Ovary (tissue), 7 donors: ENCODE measurements at regions not wholly inside any gene's neighbourhood (a gene's known extent, or its start where the extent isn't known, plus 50 kb on each side); places are given as distances from the start of the nearest gene placed in this dataset.

ENCODE experiments used
- DNase-seq, 5 donors: peaks; one replicate each; pipeline ENCODE4 v3.0.0-alpha.2; 2019 to 2020
- H3K27ac ChIP-seq, 2 donors: fragments of 200-600 bp; one replicate each; pipeline versions ENCODE4 v1.5.1 to v1.8.0; 2019 to 2022
- H3K27me3 ChIP-seq: fragments of 200-600 bp; one replicate; pipeline ENCODE4 v1.8.0; 2022
- H3K36me3 ChIP-seq: fragments of 200-600 bp; sonication (generic); one replicate; pipeline ENCODE4 v1.5.1; 2019
- H3K4me1 ChIP-seq: one replicate; pipeline ENCODE4 v1.8.1; 2013; ENCODE audit warnings: mild to moderate bottlenecking, moderate library complexity; ENCODE audit not compliant: insufficient read depth
- H3K4me3 ChIP-seq: fragments of 200-600 bp; sonication (generic); one replicate; pipeline ENCODE4 v1.5.1; 2017
- H3K9me3 ChIP-seq, 2 donors: fragments of 200-600 bp in 1 of 2; sonication (generic) in 1 of 2; one replicate each; pipeline versions ENCODE4 v1.5.1 to v1.8.1; 2013 to 2019; ENCODE audit warnings: mild to moderate bottlenecking in 1 of 2, moderate library complexity in 1 of 2
- EP300 ChIP-seq: sonication (generic); formaldehyde crosslinking; IDR thresholded peaks from one replicate; pipeline ENCODE4 v1.6.1; 2017; ENCODE audit warnings: antibody characterized with exemption
- POLR2A ChIP-seq: fragments of 450-650 bp; IDR thresholded peaks from one replicate; pipeline ENCODE4 v1.6.1; 2017; ENCODE audit warnings: antibody characterized with exemption, mild to moderate bottlenecking, moderate library complexity
- WGBS, 3 donors: extraction: QIAGEN DNeasy Blood & Tissue Kit in 1 of 3; methylation state at CpG; one replicate each; pipeline versions ENCODE4 v1.1.5 to v1.1.7; 2013 to 2017; 5-methylcytosine and 5-hydroxymethylcytosine counted together
- intact Hi-C, 4 donors: fragments of 100-400 bp; cut with DNase I; formaldehyde crosslinking; loops; one replicate each; pipeline versions ENCODE4 v1.11.0 to v1.15.1; 2022 to 2023
- TF ChIP-seq, protein P1 (sequence below), 3 donors: fragments of 450-650 bp in 2 of 3; fragments of 200-600 bp in 1 of 3; IDR thresholded peaks; one replicate each; pipeline versions ENCODE4 v1.5.1 to v1.8.0; 2016 to 2022; ENCODE audit warnings: antibody characterized with exemption in 3 of 3, mild to moderate bottlenecking in 1 of 3
- donor health status: DM: no; HTN: no; CAD: no; lungs with moderate emphysema.
- donor health status: DM: no; HTN: no; CAD: no.
- donor health status: Bipolar disorder and iron deficiency.
- donor health status: DM: no; HTN: no; CAD: no.
- donor health status: DM: yes; HTN: yes; CAD: no.

DNA sequence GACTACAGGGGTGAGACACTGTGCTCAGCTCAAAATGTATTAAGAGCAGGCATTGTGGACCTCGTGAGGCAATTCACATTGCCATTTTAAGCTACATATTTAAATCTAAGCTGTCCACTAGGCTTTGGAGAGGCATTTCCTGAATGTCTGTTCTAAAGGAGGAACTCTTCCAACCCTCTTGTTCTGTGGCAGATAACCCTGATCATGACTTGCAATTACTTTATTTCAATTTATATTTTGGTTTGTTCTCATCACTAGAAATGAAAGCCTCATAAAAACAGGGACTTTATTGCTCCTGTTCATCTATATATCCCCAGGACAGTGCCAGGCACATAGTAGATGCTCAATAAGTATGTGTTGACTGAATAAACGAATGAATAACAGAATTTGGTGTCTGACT is 84.0 kb upstream of the SALL4 start:
- Histone ChIP-seq H3K27me3 (no peaks in the 10 kb centered on the region), H3K4me1 (no peaks in the 10 kb centered on the region), H3K36me3 (no peaks in the 10 kb centered on the region), H3K27ac (no peak overlapping the region), H3K4me3 (no peak overlapping the region), H3K9me3 (no peaks in the 10 kb centered on the region)
- TF ChIP-seq EP300 (no peak), POLR2A (no peak)
- TF ChIP-seq, protein P1, sequence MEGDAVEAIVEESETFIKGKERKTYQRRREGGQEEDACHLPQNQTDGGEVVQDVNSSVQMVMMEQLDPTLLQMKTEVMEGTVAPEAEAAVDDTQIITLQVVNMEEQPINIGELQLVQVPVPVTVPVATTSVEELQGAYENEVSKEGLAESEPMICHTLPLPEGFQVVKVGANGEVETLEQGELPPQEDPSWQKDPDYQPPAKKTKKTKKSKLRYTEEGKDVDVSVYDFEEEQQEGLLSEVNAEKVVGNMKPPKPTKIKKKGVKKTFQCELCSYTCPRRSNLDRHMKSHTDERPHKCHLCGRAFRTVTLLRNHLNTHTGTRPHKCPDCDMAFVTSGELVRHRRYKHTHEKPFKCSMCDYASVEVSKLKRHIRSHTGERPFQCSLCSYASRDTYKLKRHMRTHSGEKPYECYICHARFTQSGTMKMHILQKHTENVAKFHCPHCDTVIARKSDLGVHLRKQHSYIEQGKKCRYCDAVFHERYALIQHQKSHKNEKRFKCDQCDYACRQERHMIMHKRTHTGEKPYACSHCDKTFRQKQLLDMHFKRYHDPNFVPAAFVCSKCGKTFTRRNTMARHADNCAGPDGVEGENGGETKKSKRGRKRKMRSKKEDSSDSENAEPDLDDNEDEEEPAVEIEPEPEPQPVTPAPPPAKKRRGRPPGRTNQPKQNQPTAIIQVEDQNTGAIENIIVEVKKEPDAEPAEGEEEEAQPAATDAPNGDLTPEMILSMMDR (IDR thresholded peaks at IDR 0.05), result no peak
- WGBS, 3 donors, result 61 to 73% (median 66%) methylated on average over 2 of the region's 2 CpGs
- DNase-seq, result no peak
- intact Hi-C loops, result no loop called here

DNA sequence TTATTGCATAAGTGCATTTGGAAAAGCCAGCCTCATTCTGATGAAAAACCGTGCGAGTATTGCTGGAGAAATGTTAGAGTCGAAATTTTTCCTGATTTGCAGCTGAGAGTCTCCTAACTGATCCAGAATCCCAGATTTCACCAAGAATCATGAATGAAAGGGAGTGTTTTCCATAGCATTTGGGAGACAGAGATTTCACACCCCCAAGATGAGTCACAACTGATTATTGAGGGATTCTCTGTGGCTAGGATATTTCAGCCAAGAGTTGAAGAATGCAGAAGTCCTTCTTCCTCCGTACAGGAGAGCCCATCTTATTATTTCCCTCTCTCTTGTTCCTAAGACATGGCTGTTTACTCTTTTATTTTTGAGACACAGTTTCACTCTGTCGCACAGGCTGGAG is 82.2 kb upstream of the SALL4 start:
- Histone ChIP-seq H3K27ac (no peak overlapping the region), H3K4me3 (no peak overlapping the region), H3K4me1 (no peaks in the 10 kb centered on the region), H3K27me3 (no peaks in the 10 kb centered on the region), H3K36me3 (no peaks in the 10 kb centered on the region), H3K9me3 (no peaks in the 10 kb centered on the region)
- WGBS, 3 donors, result 14 to 43% (median 31%) methylated on average over 5 of the region's 5 CpGs
- TF ChIP-seq, protein P1 (IDR thresholded peaks at IDR 0.05), result no peak
- TF ChIP-seq EP300, result no peak
- TF ChIP-seq POLR2A, result no peak
- no peak for DNase-seq
- intact Hi-C loops, result no loop called here

DNA sequence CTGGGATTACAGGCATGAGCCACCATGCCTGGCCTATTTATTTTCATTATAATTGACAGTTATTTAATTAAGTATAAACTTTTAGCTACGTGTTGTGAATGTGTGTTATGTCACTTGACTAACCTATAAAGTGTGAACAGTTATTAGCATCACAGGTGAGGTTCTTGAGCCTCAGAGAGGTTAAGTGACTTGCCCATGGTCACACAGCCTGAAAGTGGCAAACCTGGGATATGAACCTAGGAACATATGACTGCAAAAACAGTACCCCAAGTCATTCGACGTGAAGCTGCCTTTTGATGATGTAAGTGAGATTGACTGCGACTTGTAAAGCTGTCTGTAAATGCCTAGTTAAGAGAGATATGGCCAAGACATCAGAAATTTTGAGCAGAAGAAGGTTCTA is 77.9 kb upstream of the SALL4 start:
- DNase-seq, result no peak
- Histone ChIP-seq H3K4me3 (no peak overlapping the region), H3K4me1 (no peaks in the 10 kb centered on the region), H3K27ac (no peak overlapping the region), H3K9me3 (no peaks in the 10 kb centered on the region), H3K27me3 (no peaks in the 10 kb centered on the region), H3K36me3 (no peaks in the 10 kb centered on the region)
- 80 to 93% (median 86%) methylated on average over 4 of the region's 4 CpGs for WGBS, 3 donors
- intact Hi-C loops, result no loop called here
- TF ChIP-seq EP300 (no peak), POLR2A (no peak)
- TF ChIP-seq, protein P1 (IDR thresholded peaks at IDR 0.05), result no peak

- Histone ChIP-seq H3K4me1 (no peaks in the 10 kb centered on the region), H3K9me3 (no peaks in the 10 kb centered on the region), H3K27ac (no peak overlapping the region), H3K4me3 (no peak overlapping the region), H3K27me3 (no peaks in the 10 kb centered on the region), H3K36me3 (no peaks in the 10 kb centered on the region)
- TF ChIP-seq POLR2A (no peak), EP300 (no peak)
- TF ChIP-seq, protein P1 (IDR thresholded peaks at IDR 0.05), result no peak
- intact Hi-C loops, result no loop called here
- 31 to 35% (median 34%) methylated on average over 8 of the region's 8 CpGs for WGBS, 3 donors
- DNase-seq, result no peak
Measured at GRCh38 chr20:51876313-51876940, 74.1 kb upstream of the SALL4 start.
